HCT116 (cell line): ENCODE measurements at regions not wholly inside any gene's neighbourhood (a gene's known extent, or its start where the extent isn't known, plus 50 kb on each side); places are given as distances from the start of the nearest gene placed in this dataset.

Source experiments
- ATAC-seq: fragments of 200-7000 bp; cut with Tn5 transposase; 2 replicates; pipeline ENCODE4 v1.9.1; 2020; ENCODE audit warnings: mild to moderate bottlenecking, moderate library complexity
- BruUV-seq: library from RNA; stranded (reverse); fragments of 400-500 nt; replicated peaks from 2 replicates; lab custom pipeline; 2021; lab: Mats Ljungman, UMichigan
- CTCF ChIA-PET: fragments of 300-600 bp; sonication (Branson Sonifier 250); formaldehyde crosslinking; loops from one replicate; lab custom pipeline; 2021; ENCODE audit warnings: antibody characterized with exemption; lab: Charles Lee
- POLR2A ChIA-PET: fragments of 300-600, 350-600 bp; sonication (Branson Sonifier 250); formaldehyde crosslinking; loops from one replicate; lab custom pipeline; 2021; ENCODE audit warnings: antibody characterized with exemption; lab: Charles Lee
- RAD21 ChIA-PET, 2 experiments: fragments of 300-600 bp; sonication (Branson Sonifier 250); formaldehyde crosslinking; loops; one replicate each; lab custom pipeline; 2023; ENCODE audit warnings: low total read pairs in 2 of 2; ENCODE audit not compliant: uncharacterized antibody in 2 of 2, unreplicated experiment in 2 of 2, low non-redundant PET in 1 of 2; lab: Charles Lee
- DNase-seq: peaks from one replicate; pipeline ENCODE4 v3.0.0-alpha.2; 2010; ENCODE audit warnings: low read depth, low spot score
- H2AFZ ChIP-seq: fragments of 200-600 bp; shearing (Covaris generic), sonication (generic); 2 replicates; pipeline ENCODE4 v1.6.1; 2017; ENCODE audit warnings: low read depth, mixed run types, mixed read lengths, antibody characterized with exemption, low read length; ENCODE audit not compliant: poor library complexity, severe bottlenecking
- H3K27ac ChIP-seq: 2 replicates; pipeline ENCODE4 v1.5.1; 2012; ENCODE audit warnings: low read depth, low read length
- H3K27me3 ChIP-seq: fragments of 200-600 bp; sonication (generic); 2 replicates; pipeline ENCODE4 v1.6.1; 2016; ENCODE audit warnings: mixed run types, low read length, mixed read lengths; ENCODE audit not compliant: insufficient read depth
- H3K36me3 ChIP-seq, 2 experiments: fragments of 200-500 bp in 1 of 2; fragments of 200-600 bp in 1 of 2; sonication (Bioruptor generic) in 1 of 2; sonication (generic) in 1 of 2; 2 replicates each; pipeline versions ENCODE4 v1.5.1 to v1.6.1; 2014 to 2016; ENCODE audit warnings: low read length in 2 of 2, inconsistent platforms in 1 of 2, mixed read lengths in 1 of 2, mixed run types in 1 of 2; ENCODE audit not compliant: insufficient read depth in 2 of 2, control insufficient read depth in 1 of 2
- H3K4me1 ChIP-seq, 2 experiments: fragments of 200-600 bp in 1 of 2; sonication (generic) in 1 of 2; 2 replicates each; pipeline versions ENCODE4 v1.5.1 to v1.6.1; 2012 to 2017; ENCODE audit warnings: low read length in 2 of 2, inconsistent platforms in 1 of 2, mild to moderate bottlenecking in 1 of 2, mixed read lengths in 1 of 2, mixed run types in 1 of 2, moderate library complexity in 1 of 2; ENCODE audit not compliant: insufficient read depth in 2 of 2, control insufficient read depth in 1 of 2
- H3K4me2 ChIP-seq: fragments of 200-600 bp; sonication (generic); 2 replicates; pipeline ENCODE4 v1.6.1; 2017; ENCODE audit warnings: mixed run types, low read length, mixed read lengths
- H3K4me3 ChIP-seq, 2 experiments: fragments of 200-600 bp in 1 of 2; sonication (generic) in 1 of 2; replicated peaks in 1 of 2; 2 replicates each; pipeline ENCODE4 v1.5.1; 2011 to 2016; ENCODE audit warnings: low read length in 2 of 2, control low read depth in 1 of 2, low read depth in 1 of 2, mild to moderate bottlenecking in 1 of 2, mixed read lengths in 1 of 2, mixed run types in 1 of 2
- H3K79me2 ChIP-seq: fragments of 200-600 bp; sonication (generic); 2 replicates; pipeline ENCODE4 v1.6.1; 2017; ENCODE audit warnings: mild to moderate bottlenecking, mixed run types, low read length, moderate library complexity, mixed read lengths; ENCODE audit not compliant: insufficient read depth
- H3K9ac ChIP-seq: fragments of 200-600 bp; sonication (generic); 2 replicates; pipeline ENCODE4 v1.6.1; 2016; ENCODE audit warnings: low read length, mixed read lengths
- H3K9me2 ChIP-seq: fragments of 200-600 bp; sonication (generic), shearing (Covaris generic); 2 replicates; pipeline ENCODE4 v1.6.1; 2017; ENCODE audit warnings: mixed run types, mild to moderate bottlenecking, moderate library complexity; ENCODE audit not compliant: insufficient read depth
- H3K9me3 ChIP-seq, 2 experiments: fragments of 200-500 bp in 1 of 2; fragments of 200-600 bp in 1 of 2; sonication (Bioruptor generic) in 1 of 2; sonication (generic) in 1 of 2; 2 replicates each; pipeline ENCODE4 v1.6.1; 2014 to 2017; ENCODE audit warnings: low read length in 2 of 2, mixed read lengths in 2 of 2, inconsistent platforms in 1 of 2, low read depth in 1 of 2, mild to moderate bottlenecking in 1 of 2, mixed run types in 1 of 2, moderate library complexity in 1 of 2; ENCODE audit not compliant: control insufficient read depth in 1 of 2, insufficient read depth in 1 of 2
- H4K20me1 ChIP-seq: fragments of 200-600 bp; sonication (generic), shearing (Covaris generic); 2 replicates; pipeline ENCODE4 v1.6.1; 2017; ENCODE audit warnings: mixed run types, mild to moderate bottlenecking, moderate library complexity; ENCODE audit not compliant: insufficient read depth
- CBX3 ChIP-seq: IDR thresholded peaks from 2 replicates; pipeline ENCODE4 v1.6.1; 2012; ENCODE audit warnings: low read depth
- CEBPB ChIP-seq: IDR thresholded peaks from 2 replicates; pipeline ENCODE4 v1.6.1; 2012; ENCODE audit warnings: low read depth
- CTCF ChIP-seq, 3 experiments: fragments of 200-600 bp in 1 of 3; sonication (generic) in 1 of 3; IDR thresholded peaks in 2 of 3; conservative IDR thresholded peaks in 1 of 3; 2 replicates each; pipeline ENCODE4 v1.5.1; 2012 to 2017; ENCODE audit warnings: low read depth in 2 of 3, low read length in 2 of 3, antibody characterized with exemption in 1 of 3, borderline replicate concordance in 1 of 3, control low read depth in 1 of 3, mild to moderate bottlenecking in 1 of 3, mixed read lengths in 1 of 3, mixed run types in 1 of 3, moderate library complexity in 1 of 3; ENCODE audit not compliant: insufficient read depth in 1 of 3
- JUND ChIP-seq: IDR thresholded peaks from 2 replicates; pipeline ENCODE4 v1.6.1; 2012
- RAD21 ChIP-seq: IDR thresholded peaks from 2 replicates; pipeline ENCODE4 v1.6.1; 2012; ENCODE audit warnings: low read depth, mild to moderate bottlenecking
- SIN3A ChIP-seq: IDR thresholded peaks from 2 replicates; pipeline ENCODE4 v1.6.1; 2012; ENCODE audit warnings: low read depth
- ZNF274 ChIP-seq: fragments of 200-500 bp; sonication (Bioruptor generic); IDR thresholded peaks from 2 replicates; pipeline ENCODE4 v1.6.1; 2014; ENCODE audit warnings: mild to moderate bottlenecking, low read depth, low read length, inconsistent platforms
- intact Hi-C: fragments of 100-400 bp; cut with micrococcal nuclease; formaldehyde crosslinking; loops from 2 replicates; pipeline ENCODE4 v1.10.0; 2022

GRCh38 chr6:54716877-54717276 is 129.7 kb upstream of the FAM83B start:
- Histone ChIP-seq H3K4me2 (no peak overlapping the region), H3K36me3 (no peaks in the 10 kb centered on the region), H3K27me3 (no peaks in the 10 kb centered on the region), H3K9ac (no peak overlapping the region), H4K20me1 (no peaks in the 10 kb centered on the region), H3K4me1 (peaks cover 0 to 4% of the 10 kb centered on the region in 2 experiments; a peak in 1 of 4 replicates), H3K4me3 (no peak overlapping the region), H3K79me2 (no peaks in the 10 kb centered on the region), H2AFZ (no peak overlapping the region), H3K27ac (no peak overlapping the region), H3K9me2 (no peaks in the 10 kb centered on the region), H3K9me3 (no peaks in the 10 kb centered on the region)
- CTCF ChIA-PET, result interaction anchor here (2.4 to 3.7 kb wide), 3 partner anchors 10 to 730 kb away, joined by 10 to 35 read pairs (median 14); no protein-coding TSS in a partner anchor
- intact Hi-C loops, result loop anchor here (10.0 kb wide), 1 partner anchor 128 kb away; the partner anchor contains the start of gene FAM83B
- TF ChIP-seq CEBPB (no peak), RAD21 (no peak)
- POLR2A ChIA-PET, result no interaction called here
- DNase-seq, result no peak
- ATAC-seq, result no peak
- RAD21 ChIA-PET, result no interaction called here
- no TSS peak for BruUV-seq

DNA sequence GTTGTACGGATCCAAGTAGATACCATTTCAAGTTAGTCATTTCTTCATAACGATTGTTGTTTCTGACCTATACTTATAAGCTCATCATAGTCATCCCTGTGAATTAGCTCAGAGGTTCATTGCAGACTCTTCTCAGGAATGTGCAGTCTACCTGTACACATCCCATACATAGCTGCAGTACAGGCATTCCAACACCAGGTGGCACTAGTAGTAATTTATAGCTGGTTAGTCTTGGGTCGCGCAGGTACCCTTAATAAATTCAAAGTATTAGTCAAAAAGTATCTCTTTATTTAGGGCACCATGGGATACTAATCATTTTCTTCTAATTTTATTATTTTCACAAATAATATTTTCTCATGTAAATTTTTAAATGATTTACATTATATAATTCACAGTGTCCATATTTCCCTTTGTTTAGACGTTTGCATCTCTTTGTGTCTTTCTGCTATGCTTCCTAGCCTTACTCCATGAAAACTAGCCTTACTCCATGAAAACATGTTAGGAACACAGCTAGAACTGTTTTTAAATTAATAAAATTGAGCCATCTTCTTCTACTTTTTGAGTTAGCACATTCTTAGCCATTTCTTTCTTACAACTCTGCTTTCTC is 128.6 kb upstream of the FAM83B start:
- Histone ChIP-seq H3K9me3 (no peaks in the 10 kb centered on the region), H4K20me1 (no peaks in the 10 kb centered on the region), H2AFZ (peak overlapping the region; percentile 63), H3K4me3 (no peak overlapping the region), H3K27me3 (no peaks in the 10 kb centered on the region), H3K9ac (no peak overlapping the region), H3K4me2 (no peak overlapping the region), H3K4me1 (peaks cover 0 to 4% of the 10 kb centered on the region in 2 experiments; a peak in 1 of 4 replicates), H3K36me3 (no peaks in the 10 kb centered on the region), H3K9me2 (no peaks in the 10 kb centered on the region), H3K27ac (no peak overlapping the region), H3K79me2 (no peaks in the 10 kb centered on the region)
- CTCF ChIA-PET, result interaction anchor here (0.6 to 3.7 kb wide), 19 partner anchors 11 to 731 kb away, joined by 3 to 35 read pairs (median 4); no protein-coding TSS in a partner anchor
- intact Hi-C loops, result loop anchor here (1.0 to 10.0 kb wide), 3 partner anchors 127 to 523 kb away; partner anchors contain the start of gene FAM83B
- peak; percentile 97 for ATAC-seq
- peak; percentile 63 for DNase-seq
- POLR2A ChIA-PET, result interaction anchor here (1.0 kb wide), 1 partner anchor 14 kb away, joined by 3 read pairs; no protein-coding TSS in a partner anchor
- RAD21 ChIA-PET, result interaction anchor here (1.1 to 1.5 kb wide), 2 partner anchors 351 kb away, joined by 5 to 6 read pairs; no protein-coding TSS in a partner anchor
- BruUV-seq, result no TSS peak
- TF ChIP-seq CBX3 (peak; percentile 24; the same call in 1 of the 2 replicates), JUND (no peak), SIN3A (no peak), ZNF274 (no peak), CTCF (IDR thresholded peaks at IDR 0.05 in 2 of 3, conservative IDR thresholded peaks at IDR 0.05 in 1 of 3; ENCODE audit: borderline replicate concordance in 1 of 3, insufficient read depth in 1 of 3, low read depth in 2 of 3, low read length in 2 of 3) (peak; percentile 43 to 85 (median 84); a peak in 5 of 6 replicates), RAD21 (peak; percentile 76)
